ENCODE measurements at regions not wholly inside any gene's neighbourhood (a gene's known extent, or its start where the extent isn't known, plus 50 kb on each side); places are given as distances from the start of the nearest gene placed in this dataset.

DNA sequence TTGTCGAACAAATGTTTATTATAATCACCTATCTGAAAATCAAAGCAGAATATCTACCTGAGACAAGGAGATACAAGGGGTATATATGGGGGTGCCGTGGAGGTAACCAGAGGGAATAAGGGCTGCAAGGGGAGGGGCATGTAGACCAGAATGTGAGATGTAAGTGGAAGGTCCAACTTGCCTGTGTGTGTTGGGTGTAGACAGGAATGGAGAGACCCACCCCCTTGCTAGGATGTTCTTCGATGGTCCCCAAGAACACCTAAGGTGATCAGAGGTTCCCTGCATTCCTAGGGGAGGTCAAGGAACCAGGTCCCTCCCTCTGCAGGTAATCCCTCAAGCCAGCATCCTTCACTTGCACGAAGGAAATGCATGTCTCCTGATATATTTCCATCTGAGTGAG is 167.9 kb downstream of the DICER1 start:
- TF ChIP-seq EP300 (IDR thresholded peaks at IDR 0.05), result no peak
- no peak for TF ChIP-seq CTCF (IDR thresholded peaks at IDR 0.05)
- TF ChIP-seq POLR2A (IDR thresholded peaks at IDR 0.05), result no peak
- no peak for TF ChIP-seq POLR2AphosphoS5 (IDR thresholded peaks at IDR 0.05)
